Skin epidermis (tissue), 12 donors: ENCODE measurements at regions not wholly inside any gene's neighbourhood (a gene's known extent, or its start where the extent isn't known, plus 50 kb on each side); places are given as distances from the start of the nearest gene placed in this dataset.

ENCODE experiments used
- H3K27ac ChIP-seq, 21 experiments: fragments of 200-600 bp; sonication (generic) in 11 of 21; one replicate each; pipeline ENCODE4 v1.5.0; 2020; ENCODE audit warnings: mild to moderate bottlenecking in 3 of 21, inconsistent platforms in 2 of 21, moderate library complexity in 2 of 21
- H3K4me3 ChIP-seq, 7 experiments: fragments of 200-600 bp; sonication (generic) in 2 of 7; one replicate each; pipeline ENCODE4 v1.5.0; 2020; ENCODE audit warnings: inconsistent platforms in 2 of 7, mild to moderate bottlenecking in 2 of 7, moderate library complexity in 1 of 7

DNA sequence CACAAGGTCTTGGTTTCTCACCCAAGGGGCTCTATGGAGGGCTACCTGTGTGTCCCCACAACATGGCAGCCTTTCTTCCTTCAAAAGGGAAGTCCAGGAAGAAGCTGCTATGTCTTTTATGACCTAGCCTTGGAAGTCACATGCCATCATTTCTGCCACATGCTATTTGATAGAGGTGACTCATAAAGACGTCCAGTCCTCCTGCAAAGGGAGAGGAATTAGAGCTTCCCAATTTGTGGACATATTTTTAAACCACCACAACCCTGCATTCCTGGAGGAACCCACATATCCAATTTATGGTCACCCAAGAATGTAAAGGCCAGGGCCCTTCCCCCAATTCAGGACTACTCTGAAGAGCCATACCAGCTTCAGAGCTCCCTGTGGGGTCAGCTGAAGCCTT, 246.2 kb downstream of the CYP26B1 start:
- H3K4me3 ChIP-seq: no peak overlapping the region
- no peak overlapping the region for H3K27ac ChIP-seq

DNA sequence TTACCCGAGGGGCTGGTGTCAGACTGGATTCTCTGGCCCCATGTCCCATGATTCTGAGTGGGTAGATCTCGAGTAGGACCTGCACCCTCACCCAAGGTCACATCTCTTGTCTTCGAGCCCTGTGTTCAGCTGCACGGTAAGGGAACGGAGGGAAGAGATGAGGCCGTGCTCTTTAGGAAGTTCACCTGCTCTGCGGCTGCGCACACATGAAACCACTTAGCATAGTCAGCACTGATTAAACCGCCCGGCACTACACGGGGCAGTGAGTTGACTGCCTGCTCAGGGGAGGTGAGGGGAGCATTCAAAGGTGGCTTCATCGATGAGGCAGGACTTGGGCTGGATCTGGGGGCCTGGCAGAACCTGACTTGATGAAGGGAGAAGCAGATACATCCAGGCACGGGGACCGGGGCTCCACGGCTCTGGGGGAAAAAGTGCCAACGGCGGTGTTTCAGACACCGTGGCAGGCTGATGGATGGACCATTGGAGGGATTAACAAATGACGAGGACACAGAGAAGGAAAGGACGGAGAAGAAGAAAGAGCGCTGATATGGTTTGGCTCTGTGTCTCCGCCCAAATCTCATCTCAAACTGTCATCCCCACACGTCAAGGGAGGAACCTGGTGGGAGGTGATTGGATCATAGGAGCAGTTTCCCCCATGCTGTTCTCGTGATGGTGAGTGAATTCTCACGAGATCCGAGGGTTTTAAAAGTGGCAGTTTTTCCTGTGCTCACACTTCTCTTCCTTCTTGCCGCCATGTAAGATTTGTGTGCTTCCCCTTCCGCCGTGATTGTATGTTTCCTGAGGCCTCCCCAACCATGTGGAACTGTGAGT, 248.6 kb downstream of the CYP26B1 start:
- Histone ChIP-seq H3K27ac (peak overlapping the region in 1 of 21 experiments; percentile 6), H3K4me3 (no peak overlapping the region)

DNA sequence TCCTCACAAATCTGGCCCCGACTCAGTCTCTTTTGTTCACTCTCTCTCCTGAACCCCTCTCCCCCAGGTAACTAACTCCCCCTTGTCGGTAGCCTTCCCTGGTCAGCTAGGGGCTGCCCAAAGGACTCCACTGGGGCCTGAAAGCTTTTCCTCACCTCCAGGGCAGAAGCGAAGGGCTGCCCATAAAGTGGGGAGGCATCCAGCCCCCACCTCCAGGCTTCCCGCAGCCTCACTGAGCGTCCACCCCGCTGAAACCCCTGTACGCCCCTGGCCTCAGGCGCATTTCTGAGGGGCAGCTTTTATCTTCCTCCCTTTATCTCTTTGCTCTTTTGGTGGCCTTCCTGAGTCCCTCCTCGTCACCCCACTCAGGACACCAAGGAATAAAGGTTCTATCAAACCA, 249.3 kb downstream of the CYP26B1 start:
- no peak overlapping the region for H3K27ac ChIP-seq

DNA sequence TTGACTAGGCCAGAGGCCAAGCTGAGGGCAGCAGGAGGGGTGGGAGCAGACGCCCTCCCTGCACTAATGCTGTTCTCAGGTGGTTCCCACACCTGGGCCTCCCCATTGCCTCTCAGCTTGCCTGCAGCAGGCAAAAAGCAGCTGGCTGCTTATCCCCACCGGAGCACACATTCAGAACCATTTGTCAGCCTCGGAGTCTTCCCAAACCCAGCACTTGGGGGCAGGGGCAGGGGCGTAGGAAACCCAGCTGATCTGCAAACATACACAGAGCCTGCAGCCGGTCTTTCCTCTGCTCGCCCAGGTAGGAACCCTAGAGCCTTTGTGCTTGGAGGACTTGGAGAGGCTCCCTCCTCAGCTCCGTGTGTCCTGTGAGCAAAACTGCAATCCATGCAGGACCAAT, 249.8 kb downstream of the CYP26B1 start:
- no peak overlapping the region for H3K27ac ChIP-seq
- no peak overlapping the region for H3K4me3 ChIP-seq

More for the DNA sequence above, 249.3 kb downstream of the CYP26B1 start:
- H3K4me3 ChIP-seq: no peak overlapping the region

DNA sequence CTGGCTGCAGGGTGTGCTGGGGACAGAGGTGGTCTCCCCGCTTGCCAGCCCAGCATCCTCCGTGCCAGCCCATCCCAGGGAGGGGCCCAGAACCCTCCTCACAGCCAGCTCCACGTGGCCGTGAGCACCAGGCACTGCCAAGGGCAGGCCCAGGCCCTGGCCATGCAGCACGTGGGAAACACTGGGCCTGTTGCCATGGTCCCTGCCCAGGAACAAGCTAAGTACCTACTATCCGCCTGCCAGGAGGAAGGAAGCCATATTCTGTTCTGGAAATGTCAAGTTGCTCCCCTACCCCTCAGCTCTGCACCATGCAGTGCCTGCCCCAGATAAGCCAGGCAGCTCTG, 250.6 kb downstream of the CYP26B1 start:
- no peak overlapping the region for H3K4me3 ChIP-seq
- no peak overlapping the region for H3K27ac ChIP-seq

- Histone ChIP-seq H3K27ac (no peak overlapping the region), H3K4me3 (no peak overlapping the region)
These were observed 251.1 kb downstream of the CYP26B1 start for GRCh38 chr2:71896385-71897136.

GRCh38 chr2:71895320-71896161, 252.1 kb downstream of the CYP26B1 start:
- H3K4me3 ChIP-seq: no peak overlapping the region
- no peak overlapping the region for H3K27ac ChIP-seq

DNA sequence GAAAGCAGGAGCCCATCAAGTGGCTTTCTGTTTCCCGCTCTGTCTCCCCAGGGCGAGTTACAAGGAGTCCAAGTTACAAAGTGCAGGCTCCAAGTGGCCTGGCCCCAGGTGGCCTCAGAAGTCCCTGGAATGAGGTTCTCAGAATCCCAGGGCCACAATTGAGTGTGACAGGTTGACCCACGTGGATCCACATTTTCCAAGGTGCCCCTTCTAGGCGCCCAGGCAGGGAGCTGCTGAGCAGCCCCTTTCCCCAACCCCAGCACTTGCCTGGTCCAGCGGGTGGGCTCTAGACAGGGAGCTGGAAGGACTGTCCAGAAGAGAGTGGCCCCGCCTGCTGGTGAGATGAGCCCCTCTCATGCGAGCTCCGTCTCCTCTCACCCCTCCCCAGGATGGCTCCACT, 253.4 kb downstream of the CYP26B1 start:
- Histone ChIP-seq H3K27ac (no peak overlapping the region), H3K4me3 (no peak overlapping the region)

- no peak overlapping the region for H3K27ac ChIP-seq
- H3K4me3 ChIP-seq: no peak overlapping the region
These were observed 254.0 kb downstream of the CYP26B1 start for GRCh38 chr2:71893646-71894045.

DNA sequence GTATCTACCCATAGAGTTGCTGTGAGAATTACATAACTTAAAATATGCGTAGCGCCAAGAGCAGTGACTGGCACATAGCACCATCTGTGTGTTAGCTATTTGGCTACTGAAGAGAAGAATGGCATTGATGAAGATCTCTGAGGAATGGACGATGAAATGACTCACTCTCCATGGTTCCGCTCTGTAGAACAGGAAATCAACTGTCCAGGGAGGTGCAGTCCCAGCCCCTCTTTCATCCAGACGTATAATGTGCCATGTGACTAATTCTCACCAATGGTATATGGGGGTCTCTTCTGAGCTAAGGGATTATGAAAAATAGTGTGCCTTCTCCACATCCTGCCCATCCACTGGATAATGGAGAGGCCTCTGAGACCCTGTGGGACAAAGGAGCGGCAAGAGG, 254.8 kb downstream of the CYP26B1 start:
- H3K27ac ChIP-seq: no peak overlapping the region
- H3K4me3 ChIP-seq: no peak overlapping the region

DNA sequence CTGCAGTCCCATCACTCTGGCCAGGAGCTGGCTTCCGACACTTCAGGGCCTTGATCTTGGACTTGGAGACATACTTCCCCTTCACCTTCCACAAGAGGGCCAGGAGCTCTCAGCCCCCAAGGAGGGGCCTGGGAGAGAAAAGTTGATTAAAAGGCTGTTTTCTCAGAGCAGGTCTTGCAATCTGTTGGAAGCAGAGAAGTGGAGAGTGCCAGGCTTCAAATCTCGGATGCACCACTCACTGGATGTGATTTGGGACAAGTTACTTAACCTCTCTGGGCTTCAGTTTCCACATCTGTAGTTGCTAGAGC, 255.3 kb downstream of the CYP26B1 start:
- H3K4me3 ChIP-seq: no peak overlapping the region
- no peak overlapping the region for H3K27ac ChIP-seq

GRCh38 chr2:71891719-71892422, 255.8 kb downstream of the CYP26B1 start:
- Histone ChIP-seq H3K27ac (no peak overlapping the region), H3K4me3 (no peak overlapping the region)

DNA sequence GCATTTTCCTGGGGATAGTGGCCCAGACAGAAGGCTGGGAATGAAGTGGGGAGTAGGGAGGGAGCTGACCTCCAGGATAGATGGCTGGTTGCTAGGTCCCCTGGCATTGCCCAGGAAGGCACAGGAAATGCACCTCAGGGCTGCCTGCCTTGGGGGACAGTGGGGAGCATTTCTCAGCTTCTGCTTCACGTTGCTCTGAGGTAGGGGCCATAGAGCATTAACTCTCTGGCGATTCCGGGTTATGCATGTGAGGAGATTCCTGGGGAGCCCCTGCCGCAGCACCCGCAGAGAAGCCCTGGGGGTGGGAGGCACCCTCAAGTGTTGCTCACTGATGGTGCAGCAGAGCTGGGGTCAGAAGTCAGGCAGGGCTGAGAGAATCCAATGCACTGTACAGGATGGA, 256.5 kb downstream of the CYP26B1 start:
- H3K27ac ChIP-seq: no peak overlapping the region
- no peak overlapping the region for H3K4me3 ChIP-seq

GRCh38 chr2:71889759-71890684, 257.6 kb downstream of the CYP26B1 start:
- peak overlapping the region in 3 of 21 experiments; percentile 9 to 40 (median 24) for H3K27ac ChIP-seq

GRCh38 chr2:71888751-71889445, 258.8 kb downstream of the CYP26B1 start:
- peak overlapping the region in 3 of 21 experiments; percentile 24 to 49 (median 40) for H3K27ac ChIP-seq
- no peak overlapping the region for H3K4me3 ChIP-seq

More at GRCh38 chr2:71889759-71890684, 257.6 kb downstream of the CYP26B1 start:
- no peak overlapping the region for H3K4me3 ChIP-seq

DNA sequence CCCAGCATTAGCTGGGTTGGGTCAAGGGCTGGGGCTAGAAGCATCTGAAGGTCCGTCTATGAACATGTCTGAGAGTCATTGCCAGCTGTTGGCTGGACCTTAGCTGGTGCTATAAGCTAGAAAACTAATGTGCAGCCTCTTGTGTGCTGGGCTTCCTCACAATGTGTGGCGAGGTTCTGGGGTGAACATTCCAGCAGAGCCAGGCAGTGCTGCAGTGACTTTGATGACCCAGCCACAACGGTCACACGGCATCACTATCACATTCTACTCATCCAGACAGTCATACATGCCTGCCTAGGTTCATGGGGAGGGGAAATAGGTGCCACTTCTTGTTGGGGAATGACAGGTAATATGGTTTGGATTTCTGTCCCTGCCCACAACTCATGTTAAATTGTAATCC, 260.5 kb downstream of the CYP26B1 start:
- H3K27ac ChIP-seq: no peak overlapping the region

DNA sequence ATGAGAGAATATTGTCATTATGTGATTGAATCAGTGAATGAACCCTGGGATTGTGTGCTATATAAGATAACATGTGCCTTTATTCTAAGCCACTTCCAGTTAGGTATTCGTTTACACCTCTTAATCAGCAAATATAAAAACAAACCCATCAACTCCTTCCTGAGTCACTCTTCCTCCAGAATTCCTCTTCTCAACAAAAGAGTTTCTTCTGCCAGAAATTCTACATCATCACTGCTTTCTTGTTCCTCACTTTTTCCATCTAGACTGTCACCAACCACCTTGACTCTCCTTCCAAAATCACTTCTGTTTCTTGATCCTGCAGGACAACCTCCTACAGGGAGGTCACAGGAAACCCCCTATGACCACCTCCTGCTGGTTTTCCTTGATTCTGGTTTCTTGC, 261.4 kb downstream of the CYP26B1 start:
- H3K4me3 ChIP-seq: no peak overlapping the region
- H3K27ac ChIP-seq: no peak overlapping the region

More for the DNA sequence above, 260.5 kb downstream of the CYP26B1 start:
- H3K4me3 ChIP-seq: no peak overlapping the region
